ENCODE measurements at regions not wholly inside any gene's neighbourhood (a gene's known extent, or its start where the extent isn't known, plus 50 kb on each side); places are given as distances from the start of the nearest gene placed in this dataset.
"Not testable (repeated sequence)": the region's sequence is repeated elsewhere in the genome, so short reads cannot be mapped to it uniquely, and the experiment has no call there.

- not testable (repeated sequence) for TF ChIP-seq POLR2AphosphoS5, TAF1 (IDR thresholded peaks at IDR 0.05; ENCODE audit: low read depth, low read length)
These were observed 435.8 kb downstream of the CNTN3 start for GRCh38 chr3:74178664-74179063.

Data from GM12891 (cell line).